Dendritic cell treated with granulocyte-macrophage colony-stimulating factor and Interleukin-4, amounts not matched to agents 40 ng/mL and 50 ng/mL, for 4 days (primary cell): ENCODE measurements at regions not wholly inside any gene's neighbourhood (a gene's known extent, or its start where the extent isn't known, plus 50 kb on each side); places are given as distances from the start of the nearest gene placed in this dataset.

Source experiments
- H3K27ac Mint-ChIP-seq: one replicate; pipeline ENCODE4 v1.8.0; 2022; ENCODE audit warnings: mild to moderate bottlenecking, mixed read lengths
- H3K27me3 Mint-ChIP-seq: one replicate; pipeline ENCODE4 v1.8.0; 2022; ENCODE audit warnings: mild to moderate bottlenecking, mixed read lengths
- H3K36me3 Mint-ChIP-seq: one replicate; pipeline ENCODE4 v1.8.0; 2022; ENCODE audit warnings: low read depth, mixed read lengths
- H3K4me1 Mint-ChIP-seq: one replicate; pipeline ENCODE4 v1.8.0; 2022; ENCODE audit warnings: low read depth, mixed read lengths
- H3K4me3 Mint-ChIP-seq: one replicate; pipeline ENCODE4 v1.8.0; 2022; ENCODE audit warnings: mild to moderate bottlenecking, moderate library complexity, mixed read lengths
- H3K9me3 Mint-ChIP-seq: one replicate; pipeline ENCODE4 v1.8.0; 2022; ENCODE audit warnings: mixed read lengths
- intact Hi-C: fragments of 100-400 bp; cut with micrococcal nuclease; formaldehyde crosslinking; loops from one replicate; pipeline ENCODE4 v1.15.0; 2022

GRCh38 chr4:166282081-166282770 is 409.2 kb downstream of the TLL1 start:
- H3K9me3 Mint-ChIP-seq = no peaks in the 10 kb centered on the region
- no peaks in the 10 kb centered on the region for H3K27me3 Mint-ChIP-seq
- intact Hi-C loops = no loop called here
- H3K36me3 Mint-ChIP-seq = no peaks in the 10 kb centered on the region
- H3K4me1 Mint-ChIP-seq = no peaks in the 10 kb centered on the region
- no peak overlapping the region for H3K4me3 Mint-ChIP-seq
- no peak overlapping the region for H3K27ac Mint-ChIP-seq

GRCh38 chr4:166284221-166284620 is 411.2 kb downstream of the TLL1 start:
- Mint-ChIP-seq H3K4me1 (no peaks in the 10 kb centered on the region), H3K27ac (no peak overlapping the region), H3K9me3 (no peaks in the 10 kb centered on the region), H3K27me3 (no peaks in the 10 kb centered on the region), H3K36me3 (no peaks in the 10 kb centered on the region), H3K4me3 (no peak overlapping the region)
- intact Hi-C loops = no loop called here

GRCh38 chr4:166290426-166290825 is 417.4 kb downstream of the TLL1 start:
- no peaks in the 10 kb centered on the region for H3K9me3 Mint-ChIP-seq
- H3K4me1 Mint-ChIP-seq = no peaks in the 10 kb centered on the region
- no peaks in the 10 kb centered on the region for H3K27me3 Mint-ChIP-seq
- no peak overlapping the region for H3K27ac Mint-ChIP-seq
- H3K4me3 Mint-ChIP-seq = no peak overlapping the region
- no peaks in the 10 kb centered on the region for H3K36me3 Mint-ChIP-seq
- intact Hi-C loops = no loop called here

DNA sequence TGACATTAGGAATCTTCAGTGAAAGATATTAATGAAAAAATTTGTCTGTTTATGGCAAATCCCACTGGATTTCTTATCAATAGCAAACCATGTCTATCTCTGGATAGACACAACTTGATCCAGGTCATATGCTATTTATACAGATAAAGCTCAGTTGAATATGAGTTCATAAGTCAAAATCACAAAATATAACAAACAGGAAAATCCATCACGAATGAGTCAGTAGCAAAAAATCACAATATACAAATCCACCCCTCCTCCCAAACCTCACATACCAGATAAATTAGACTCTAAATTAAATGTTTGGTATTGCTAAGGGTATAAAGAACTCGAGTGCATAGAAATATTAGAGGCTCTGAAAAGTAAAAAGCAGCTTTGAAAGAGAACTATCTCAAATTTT is 420.5 kb downstream of the TLL1 start:
- Mint-ChIP-seq H3K36me3 (no peaks in the 10 kb centered on the region), H3K4me3 (no peak overlapping the region), H3K9me3 (no peaks in the 10 kb centered on the region), H3K27me3 (no peaks in the 10 kb centered on the region), H3K27ac (no peak overlapping the region), H3K4me1 (no peaks in the 10 kb centered on the region)
- intact Hi-C loops = no loop called here

GRCh38 chr4:166301266-166301665 is 428.2 kb downstream of the TLL1 start:
- H3K27ac Mint-ChIP-seq = no peak overlapping the region
- no peaks in the 10 kb centered on the region for H3K36me3 Mint-ChIP-seq
- peaks cover 41% of the 10 kb centered on the region for H3K9me3 Mint-ChIP-seq
- H3K27me3 Mint-ChIP-seq = no peaks in the 10 kb centered on the region
- intact Hi-C loops = no loop called here
- no peaks in the 10 kb centered on the region for H3K4me1 Mint-ChIP-seq
- no peak overlapping the region for H3K4me3 Mint-ChIP-seq

DNA sequence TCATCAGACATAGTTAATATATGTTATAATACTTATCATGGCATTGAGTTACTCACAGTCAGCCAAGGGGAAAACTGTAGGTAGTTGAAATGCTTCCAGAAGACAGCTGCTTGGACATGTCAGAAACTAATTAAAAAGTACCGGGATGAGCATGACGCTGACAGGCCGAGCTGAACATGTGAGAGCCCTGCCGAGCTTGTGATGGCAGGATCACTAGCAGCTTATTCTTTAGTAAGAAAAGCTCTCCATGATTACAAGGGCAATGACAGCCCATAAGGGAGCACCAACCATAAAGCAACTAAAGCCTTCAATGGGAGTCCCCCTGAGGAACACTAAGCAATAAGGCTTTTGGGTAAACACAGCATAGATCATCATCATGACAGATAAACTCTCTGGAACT is 435.6 kb downstream of the TLL1 start:
- Mint-ChIP-seq H3K27me3 (no peaks in the 10 kb centered on the region), H3K4me1 (no peaks in the 10 kb centered on the region), H3K9me3 (peaks cover 31% of the 10 kb centered on the region), H3K36me3 (no peaks in the 10 kb centered on the region), H3K27ac (no peak overlapping the region), H3K4me3 (no peak overlapping the region)
- intact Hi-C loops = no loop called here

DNA sequence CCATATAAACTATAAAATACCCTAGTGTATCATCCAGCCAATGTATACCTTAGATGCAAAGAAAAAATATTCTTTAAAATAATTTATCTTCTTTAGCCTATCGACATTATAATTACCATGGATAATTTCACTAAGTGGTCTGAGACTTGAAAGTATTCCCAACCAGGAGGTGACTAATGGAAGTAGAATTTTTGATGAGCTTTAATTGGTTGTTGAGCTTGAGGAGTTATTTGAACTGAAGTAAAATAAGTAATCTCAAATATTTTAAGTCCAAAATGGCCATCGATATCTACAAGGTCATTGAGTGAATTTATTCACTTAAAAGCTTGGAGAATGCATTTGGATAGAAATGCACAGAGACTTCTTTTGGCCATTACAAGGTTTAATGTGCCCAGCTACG is 436.2 kb downstream of the TLL1 start:
- no peaks in the 10 kb centered on the region for H3K36me3 Mint-ChIP-seq
- no peak overlapping the region for H3K27ac Mint-ChIP-seq
- intact Hi-C loops = no loop called here
- no peak overlapping the region for H3K4me3 Mint-ChIP-seq
- H3K27me3 Mint-ChIP-seq = no peaks in the 10 kb centered on the region
- H3K9me3 Mint-ChIP-seq = peaks cover 28% of the 10 kb centered on the region
- no peaks in the 10 kb centered on the region for H3K4me1 Mint-ChIP-seq

GRCh38 chr4:166311169-166311568 is 438.1 kb downstream of the TLL1 start:
- Mint-ChIP-seq H3K36me3 (no peaks in the 10 kb centered on the region), H3K9me3 (peaks cover 11% of the 10 kb centered on the region), H3K4me1 (no peaks in the 10 kb centered on the region), H3K27ac (no peak overlapping the region), H3K4me3 (no peak overlapping the region), H3K27me3 (no peaks in the 10 kb centered on the region)
- intact Hi-C loops = no loop called here

DNA sequence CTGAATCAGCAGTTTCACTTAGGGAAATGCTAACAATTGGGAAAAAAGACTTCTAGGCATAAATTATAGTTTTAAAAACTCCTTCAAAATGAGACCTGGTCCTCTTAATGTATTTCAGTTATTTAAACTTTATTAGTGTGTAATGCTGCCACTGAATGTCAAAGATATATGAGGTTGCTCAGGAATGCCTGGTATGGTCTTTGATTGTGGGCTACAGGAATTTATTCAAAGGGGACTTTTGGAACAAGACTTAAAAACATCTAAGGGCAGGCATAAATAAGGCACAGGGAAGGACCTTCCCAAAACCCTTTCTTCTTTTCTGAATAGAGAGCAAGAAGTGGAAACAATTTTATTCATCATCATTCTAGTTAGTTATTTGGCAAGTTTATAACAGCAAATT is 439.1 kb downstream of the TLL1 start:
- Mint-ChIP-seq H3K4me1 (no peaks in the 10 kb centered on the region), H3K36me3 (no peaks in the 10 kb centered on the region), H3K27ac (no peak overlapping the region), H3K9me3 (peaks cover under 1% of the 10 kb centered on the region), H3K27me3 (no peaks in the 10 kb centered on the region), H3K4me3 (no peak overlapping the region)
- intact Hi-C loops = no loop called here

DNA sequence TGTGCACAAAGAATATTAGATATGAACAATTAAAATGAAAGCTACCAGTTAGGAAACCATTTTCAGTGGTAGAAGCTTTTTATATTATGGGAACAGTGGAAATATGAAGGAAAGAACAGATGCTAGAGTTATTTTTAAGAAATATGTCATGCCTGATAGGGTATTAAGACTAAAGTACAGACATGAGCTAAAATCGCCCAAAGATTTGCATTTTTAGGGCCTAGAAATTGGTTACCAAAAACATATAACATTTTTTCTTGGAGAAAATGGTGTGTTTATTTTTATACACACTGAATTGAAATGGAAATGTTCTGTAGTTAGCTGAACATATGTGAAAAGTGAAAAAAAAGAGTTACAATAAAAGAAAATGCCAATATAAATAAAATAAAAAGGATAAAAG is 441.9 kb downstream of the TLL1 start:
- no peaks in the 10 kb centered on the region for H3K4me1 Mint-ChIP-seq
- intact Hi-C loops = no loop called here
- H3K27me3 Mint-ChIP-seq = no peaks in the 10 kb centered on the region
- no peak overlapping the region for H3K4me3 Mint-ChIP-seq
- no peaks in the 10 kb centered on the region for H3K36me3 Mint-ChIP-seq
- no peak overlapping the region for H3K27ac Mint-ChIP-seq
- H3K9me3 Mint-ChIP-seq = no peaks in the 10 kb centered on the region

GRCh38 chr4:166315721-166316467 is 442.9 kb downstream of the TLL1 start:
- H3K36me3 Mint-ChIP-seq = no peaks in the 10 kb centered on the region
- no peak overlapping the region for H3K4me3 Mint-ChIP-seq
- H3K9me3 Mint-ChIP-seq = no peaks in the 10 kb centered on the region
- no peaks in the 10 kb centered on the region for H3K27me3 Mint-ChIP-seq
- no peaks in the 10 kb centered on the region for H3K4me1 Mint-ChIP-seq
- intact Hi-C loops = no loop called here
- no peak overlapping the region for H3K27ac Mint-ChIP-seq

DNA sequence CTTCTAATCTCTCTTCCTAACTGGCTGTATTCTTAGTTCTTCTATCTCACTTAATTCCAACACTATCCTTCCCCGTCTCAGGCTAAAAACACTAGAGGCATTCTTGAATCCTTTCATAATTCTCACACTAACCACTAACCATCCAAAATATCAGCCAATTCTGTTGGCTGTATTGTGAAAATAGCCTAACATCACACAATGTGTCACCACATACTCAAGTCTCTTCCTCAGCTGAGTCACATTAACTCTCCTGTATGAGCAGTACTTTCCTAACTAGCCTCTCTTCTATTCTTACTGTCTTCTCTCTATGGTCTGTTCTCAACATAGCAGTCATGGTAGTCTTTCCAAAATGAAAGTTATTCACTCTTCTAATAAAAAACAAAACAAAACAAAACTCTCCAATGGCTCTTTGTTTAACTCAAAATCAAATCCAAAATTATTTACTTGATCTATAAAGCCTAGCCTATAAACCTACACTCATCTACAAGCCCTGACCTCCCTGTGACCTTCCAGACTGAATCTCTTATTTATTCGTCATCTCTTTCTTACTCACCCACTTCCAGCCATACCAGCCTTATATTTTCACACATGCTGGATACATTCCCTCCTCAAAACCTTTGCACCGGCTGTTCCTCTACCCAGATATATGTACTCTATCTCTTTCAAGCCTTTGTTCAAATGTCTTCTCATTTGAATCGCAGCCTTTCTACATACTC is 445.9 kb downstream of the TLL1 start:
- H3K36me3 Mint-ChIP-seq = no peaks in the 10 kb centered on the region
- intact Hi-C loops = no loop called here
- no peaks in the 10 kb centered on the region for H3K27me3 Mint-ChIP-seq
- peaks cover 5% of the 10 kb centered on the region for H3K4me1 Mint-ChIP-seq
- H3K27ac Mint-ChIP-seq = no peak overlapping the region
- no peak overlapping the region for H3K4me3 Mint-ChIP-seq
- H3K9me3 Mint-ChIP-seq = no peaks in the 10 kb centered on the region

DNA sequence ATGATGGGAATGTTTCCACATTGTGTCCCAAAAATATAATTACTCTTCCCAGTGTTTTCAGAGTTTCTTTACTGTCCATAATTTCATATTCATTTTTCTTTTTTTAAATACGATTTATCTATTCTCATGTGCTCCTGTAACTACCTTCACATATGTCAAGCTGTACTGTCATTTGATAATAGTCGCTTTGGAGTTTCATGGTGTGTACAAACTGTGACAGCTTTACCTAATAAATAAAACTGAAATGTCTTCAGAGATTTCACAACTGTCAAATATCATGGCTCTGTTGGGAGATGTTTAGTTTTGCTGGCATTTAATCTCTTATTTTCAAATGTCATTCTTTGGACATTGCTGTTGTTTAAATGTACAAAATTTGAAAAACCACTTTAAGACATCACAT is 450.2 kb downstream of the TLL1 start:
- intact Hi-C loops = no loop called here
- Mint-ChIP-seq H3K4me1 (peaks cover 5% of the 10 kb centered on the region), H3K9me3 (no peaks in the 10 kb centered on the region), H3K27me3 (no peaks in the 10 kb centered on the region), H3K4me3 (no peak overlapping the region), H3K27ac (no peak overlapping the region), H3K36me3 (no peaks in the 10 kb centered on the region)

- no peaks in the 10 kb centered on the region for H3K36me3 Mint-ChIP-seq
- no peaks in the 10 kb centered on the region for H3K9me3 Mint-ChIP-seq
- H3K27ac Mint-ChIP-seq = no peak overlapping the region
- no peaks in the 10 kb centered on the region for H3K27me3 Mint-ChIP-seq
- intact Hi-C loops = no loop called here
- no peak overlapping the region for H3K4me3 Mint-ChIP-seq
- peaks cover 5% of the 10 kb centered on the region for H3K4me1 Mint-ChIP-seq
Observed at GRCh38 chr4:166324321-166324720, 451.3 kb downstream of the TLL1 start.
